Astrocyte (in vitro differentiated cells and primary cell): ENCODE measurements at regions not wholly inside any gene's neighbourhood (a gene's known extent, or its start where the extent isn't known, plus 50 kb on each side); places are given as distances from the start of the nearest gene placed in this dataset.

Experiments
- CTCF ChIP-seq: IDR thresholded peaks from 2 replicates; pipeline ENCODE4 v1.5.1; 2011; ENCODE audit warnings: low read depth, mild to moderate bottlenecking, inconsistent platforms, low read length, moderate library complexity; ENCODE audit not compliant: insufficient read depth
- EZH2 ChIP-seq: IDR thresholded peaks from 2 replicates; pipeline ENCODE4 v1.6.1; 2012; ENCODE audit warnings: mild to moderate bottlenecking, low read length, inconsistent platforms; ENCODE audit not compliant: insufficient read depth

DNA sequence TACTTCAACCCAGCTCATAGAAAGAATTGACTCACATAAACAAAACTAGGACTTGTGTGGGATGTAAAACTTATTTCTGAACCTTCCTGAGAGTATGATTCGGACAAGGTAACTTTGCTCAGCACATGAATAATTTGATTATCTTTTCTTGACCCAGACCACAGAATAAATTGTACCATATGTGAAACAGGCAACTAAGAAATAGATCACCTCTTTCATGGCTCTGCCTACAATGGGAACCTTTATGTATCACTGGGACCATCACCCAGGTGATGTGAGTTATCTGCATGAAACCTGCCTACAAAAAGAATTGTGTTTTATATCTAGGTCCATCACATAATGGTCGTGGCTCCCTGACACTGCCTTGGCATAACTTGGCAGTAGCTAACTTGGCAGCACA is 1124.1 kb upstream of the AMELY start:
- TF ChIP-seq EZH2 = no peak
- no peak for TF ChIP-seq CTCF
